ENCODE measurements at regions not wholly inside any gene's neighbourhood (a gene's known extent, or its start where the extent isn't known, plus 50 kb on each side); places are given as distances from the start of the nearest gene placed in this dataset.
"Not testable (repeated sequence)": the region's sequence is repeated elsewhere in the genome, so short reads cannot be mapped to it uniquely, and the experiment has no call there.

GRCh38 chr10:120188950-120189349, 268.1 kb upstream of the PLPP4 start:
- DNase-seq (ENCODE audit: low read depth in 4 of 4, low spot score in 2 of 4) = no peak

GRCh38 chr10:120195984-120196712, 260.9 kb upstream of the PLPP4 start:
- DNase-seq (ENCODE audit: low read depth in 4 of 4, low spot score in 2 of 4) = no peak

- no peak for DNase-seq (ENCODE audit: low read depth in 4 of 4, low spot score in 2 of 4)
Measured at GRCh38 chr10:120204877-120205276, 252.2 kb upstream of the PLPP4 start.

- no peak for DNase-seq (ENCODE audit: low read depth in 4 of 4, low spot score in 2 of 4)
Measured at GRCh38 chr10:120205368-120206018, 251.5 kb upstream of the PLPP4 start.

GRCh38 chr10:120208488-120208887, 248.5 kb upstream of the PLPP4 start:
- DNase-seq (ENCODE audit: low read depth in 4 of 4, low spot score in 2 of 4) = no peak

- DNase-seq (ENCODE audit: low read depth in 4 of 4, low spot score in 2 of 4) = no peak
Measured at GRCh38 chr10:120209124-120209762, 247.8 kb upstream of the PLPP4 start.

GRCh38 chr10:120212275-120212674, 244.8 kb upstream of the PLPP4 start:
- no peak for DNase-seq (ENCODE audit: low read depth in 4 of 4, low spot score in 2 of 4)

GRCh38 chr10:120213283-120213682, 243.7 kb upstream of the PLPP4 start:
- DNase-seq (ENCODE audit: low read depth in 4 of 4, low spot score in 2 of 4) = not testable (repeated sequence)

GRCh38 chr10:120217736-120218135, 239.3 kb upstream of the PLPP4 start:
- DNase-seq (ENCODE audit: low read depth in 4 of 4, low spot score in 2 of 4) = no peak

GRCh38 chr10:120221873-120222485, 235.0 kb upstream of the PLPP4 start:
- peak in 1 of 4 donors; percentile 4 for DNase-seq (ENCODE audit: low read depth in 4 of 4, low spot score in 2 of 4)

- DNase-seq (ENCODE audit: low read depth in 4 of 4, low spot score in 2 of 4) = no peak
Measured at GRCh38 chr10:120229641-120230040, 227.4 kb upstream of the PLPP4 start.

GRCh38 chr10:120239695-120240094, 217.3 kb upstream of the PLPP4 start:
- not testable (repeated sequence) for DNase-seq (ENCODE audit: low read depth in 4 of 4, low spot score in 2 of 4)

GRCh38 chr10:120251821-120252442, 205.1 kb upstream of the PLPP4 start:
- DNase-seq (ENCODE audit: low read depth in 4 of 4, low spot score in 2 of 4) = no peak

GRCh38 chr10:120253131-120253530, 203.9 kb upstream of the PLPP4 start:
- no peak for DNase-seq (ENCODE audit: low read depth in 4 of 4, low spot score in 2 of 4)

GRCh38 chr10:120260456-120260855, 196.6 kb upstream of the PLPP4 start:
- DNase-seq (ENCODE audit: low read depth in 4 of 4, low spot score in 2 of 4) = no peak

- DNase-seq (ENCODE audit: low read depth in 4 of 4, low spot score in 2 of 4) = no peak
Measured at GRCh38 chr10:120262857-120263547, 194.0 kb upstream of the PLPP4 start.

GRCh38 chr10:120266022-120266421, 191.0 kb upstream of the PLPP4 start:
- DNase-seq (ENCODE audit: low read depth in 4 of 4, low spot score in 2 of 4) = no peak

- DNase-seq (ENCODE audit: low read depth in 4 of 4, low spot score in 2 of 4) = no peak
Measured at GRCh38 chr10:120270906-120271305, 186.1 kb upstream of the PLPP4 start.

GRCh38 chr10:120271696-120272095, 185.3 kb upstream of the PLPP4 start:
- no peak for DNase-seq (ENCODE audit: low read depth in 4 of 4, low spot score in 2 of 4)

- DNase-seq (ENCODE audit: low read depth in 4 of 4, low spot score in 2 of 4) = no peak
Measured at GRCh38 chr10:120272350-120272749, 184.7 kb upstream of the PLPP4 start.
